GM18519 (cell line): ENCODE measurements at regions not wholly inside any gene's neighbourhood (a gene's known extent, or its start where the extent isn't known, plus 50 kb on each side); places are given as distances from the start of the nearest gene placed in this dataset.
"Not testable (repeated sequence)": the region's sequence is repeated elsewhere in the genome, so short reads cannot be mapped to it uniquely, and the experiment has no call there.

Experiments used
- ATAC-seq: cut with Tn5 transposase; IDR thresholded peaks from one replicate; pipeline ENCODE4 v1.9.1; 2021; ENCODE audit warnings: mild to moderate bottlenecking, moderate library complexity; ENCODE audit not compliant: unreplicated experiment, low FRiP score

GRCh38 chr1:90357995-90358394 is 359.1 kb downstream of the BARHL2 start:
- ATAC-seq: peak; percentile 74

- no peak for ATAC-seq
These were observed 360.1 kb downstream of the BARHL2 start for GRCh38 chr1:90356991-90357390.

GRCh38 chr1:90356101-90356500 is 361.0 kb downstream of the BARHL2 start:
- no peak for ATAC-seq

GRCh38 chr1:90354704-90355103 is 359.8 kb downstream of the ZNF326 start:
- ATAC-seq: no peak

- ATAC-seq: no peak
These were observed 356.1 kb downstream of the ZNF326 start for GRCh38 chr1:90351019-90351418.

GRCh38 chr1:90349510-90349909 is 354.6 kb downstream of the ZNF326 start:
- no peak for ATAC-seq

- ATAC-seq: no peak
These were observed 354.0 kb downstream of the ZNF326 start for GRCh38 chr1:90348934-90349333.

GRCh38 chr1:90348459-90348858 is 353.5 kb downstream of the ZNF326 start:
- not testable (repeated sequence) for ATAC-seq

GRCh38 chr1:90347366-90347765 is 352.5 kb downstream of the ZNF326 start:
- ATAC-seq: no peak

GRCh38 chr1:90346757-90347156 is 351.8 kb downstream of the ZNF326 start:
- ATAC-seq: no peak

GRCh38 chr1:90346349-90346748 is 351.4 kb downstream of the ZNF326 start:
- ATAC-seq: no peak

GRCh38 chr1:90344963-90345730 is 350.2 kb downstream of the ZNF326 start:
- ATAC-seq: no peak

GRCh38 chr1:90341516-90341915 is 346.6 kb downstream of the ZNF326 start:
- no peak for ATAC-seq

- ATAC-seq: no peak
These were observed 345.7 kb downstream of the ZNF326 start for GRCh38 chr1:90340606-90341005.

- no peak for ATAC-seq
These were observed 344.9 kb downstream of the ZNF326 start for GRCh38 chr1:90339811-90340210.

GRCh38 chr1:90336552-90337324 is 341.8 kb downstream of the ZNF326 start:
- no peak for ATAC-seq

GRCh38 chr1:90335558-90335957 is 340.6 kb downstream of the ZNF326 start:
- ATAC-seq: no peak

GRCh38 chr1:90334137-90334536 is 339.2 kb downstream of the ZNF326 start:
- ATAC-seq: no peak

- ATAC-seq: no peak
These were observed 330.3 kb downstream of the ZNF326 start for GRCh38 chr1:90325168-90325567.

GRCh38 chr1:90322186-90322585 is 327.3 kb downstream of the ZNF326 start:
- ATAC-seq: no peak

- ATAC-seq: no peak
These were observed 325.0 kb downstream of the ZNF326 start for GRCh38 chr1:90319918-90320317.

- ATAC-seq: no peak
These were observed 323.5 kb downstream of the ZNF326 start for GRCh38 chr1:90318431-90318830.
